GM10266 (cell line): ENCODE measurements at regions not wholly inside any gene's neighbourhood (a gene's known extent, or its start where the extent isn't known, plus 50 kb on each side); places are given as distances from the start of the nearest gene placed in this dataset.

Experiments used
- DNase-seq: peaks from one replicate; pipeline ENCODE4 v3.0.0; 2012; ENCODE audit errors: extremely low spot score
- CTCF ChIP-seq: IDR thresholded peaks from 2 replicates; pipeline ENCODE4 v1.5.1; 2012; ENCODE audit warnings: mild to moderate bottlenecking, low read depth; ENCODE audit not compliant: control insufficient read depth, insufficient read depth; ENCODE audit errors: missing control alignments

- TF ChIP-seq CTCF = no peak
- no peak for DNase-seq
Measured at GRCh38 chr6:84546427-84546914, 217.9 kb downstream of the TBX18 start.

GRCh38 chr6:84539122-84539856 lies 225.1 kb downstream of the TBX18 start:
- TF ChIP-seq CTCF = no peak
- DNase-seq = no peak

GRCh38 chr6:84536885-84537638 lies 227.3 kb downstream of the TBX18 start:
- TF ChIP-seq CTCF = no peak
- no peak for DNase-seq

GRCh38 chr6:84528201-84528600 lies 236.2 kb downstream of the TBX18 start:
- no peak for TF ChIP-seq CTCF
- DNase-seq = no peak

GRCh38 chr6:84526631-84527030 lies 237.8 kb downstream of the TBX18 start:
- DNase-seq = no peak

GRCh38 chr6:84525907-84526306 lies 238.5 kb downstream of the TBX18 start:
- no peak for TF ChIP-seq CTCF
- no peak for DNase-seq

More at GRCh38 chr6:84526631-84527030, 237.8 kb downstream of the TBX18 start:
- TF ChIP-seq CTCF = no peak

GRCh38 chr6:84524636-84525035 lies 239.8 kb downstream of the TBX18 start:
- TF ChIP-seq CTCF = no peak
- DNase-seq = no peak
